ENCODE measurements at regions not wholly inside any gene's neighbourhood (a gene's known extent, or its start where the extent isn't known, plus 50 kb on each side); places are given as distances from the start of the nearest gene placed in this dataset.

DNA sequence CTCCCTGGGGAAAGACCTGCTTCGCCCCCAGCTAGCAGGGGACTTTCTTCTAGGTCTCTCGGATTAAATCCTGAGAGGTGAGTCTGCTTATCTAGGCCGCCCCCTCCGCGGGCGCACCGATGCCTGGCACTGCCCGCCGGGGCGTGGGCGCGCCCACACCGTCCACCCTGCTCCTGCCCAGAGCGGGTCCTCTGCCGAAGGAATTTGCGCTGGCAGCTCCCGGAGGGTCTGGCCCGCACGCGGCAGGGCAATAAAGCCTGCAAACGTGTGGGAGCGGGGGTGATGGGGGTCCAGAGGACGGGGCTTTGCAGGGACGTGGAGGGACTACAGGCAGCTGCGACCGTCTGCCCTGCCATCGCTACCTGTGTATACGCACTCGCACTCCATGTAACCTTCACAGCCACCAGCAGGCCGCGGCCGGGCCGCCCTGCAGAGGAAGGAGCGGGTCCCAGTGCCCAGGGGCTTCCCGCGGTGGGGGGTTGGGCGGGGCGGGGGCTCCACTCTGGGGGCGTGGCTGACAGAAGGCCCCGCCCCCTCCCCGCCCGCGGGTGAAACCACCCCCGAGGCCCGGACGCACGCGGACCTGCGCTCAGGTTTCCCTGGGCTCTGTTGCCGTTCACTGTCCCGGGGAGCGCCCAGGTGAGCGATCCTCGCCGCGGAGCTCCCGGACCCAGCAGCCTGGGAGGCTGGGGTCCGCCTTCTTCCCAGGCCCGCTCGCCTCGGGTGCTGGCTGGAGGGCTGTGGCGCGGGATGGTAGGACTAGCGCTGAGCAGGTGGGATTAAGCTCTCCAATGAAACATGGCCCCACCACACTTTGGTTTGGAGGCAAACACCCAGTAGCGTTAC is 174.5 kb upstream of the HS6ST1 start:
- intact Hi-C loops (cut with DNase I): no loop called here
- no peaks in the 10 kb centered on the region for H3K27me3 ChIP-seq

DNA sequence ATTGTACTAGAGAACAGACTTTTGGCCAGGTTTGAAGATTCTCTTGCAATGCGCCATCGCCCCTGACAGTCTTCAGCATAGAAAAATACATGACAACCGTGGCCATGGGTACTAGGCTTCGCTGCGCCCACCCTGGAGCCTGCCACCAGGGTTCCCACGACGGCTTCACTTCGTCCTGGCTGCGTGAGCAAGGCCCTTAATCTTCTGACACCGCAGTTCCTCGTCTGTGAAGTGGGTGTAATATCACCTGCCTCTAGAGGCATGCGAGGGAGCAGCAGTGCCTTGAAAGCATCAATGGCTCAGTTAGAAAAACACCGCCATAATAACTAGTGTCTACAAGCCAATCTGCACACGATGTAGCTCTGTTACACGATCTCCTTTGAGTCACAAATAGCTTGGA is 175.2 kb upstream of the HS6ST1 start:
- H3K36me3 ChIP-seq: no peaks in the 10 kb centered on the region
- no peak overlapping the region for H3K4me3 ChIP-seq (replicated peaks in 1 of 3)
- no peaks in the 10 kb centered on the region for H3K9me3 ChIP-seq
- no peaks in the 10 kb centered on the region for H3K27me3 ChIP-seq
- no peak for DNase-seq
- TF ChIP-seq CTCF (IDR thresholded peaks at IDR 0.05) (no peak), POLR2A (IDR thresholded peaks at IDR 0.05) (no peak)
- 68 to 75% methylated on average over 15 of the region's 15 CpGs for WGBS, 2 donors
- no peaks in the 10 kb centered on the region for H3K4me1 ChIP-seq
- intact Hi-C loops (cut with DNase I): no loop called here
- H3K27ac ChIP-seq: no peak overlapping the region

More for the DNA sequence above, 174.5 kb upstream of the HS6ST1 start:
- H3K4me1 ChIP-seq: no peaks in the 10 kb centered on the region
- no peak overlapping the region for H3K27ac ChIP-seq
- no peak for TF ChIP-seq POLR2A (IDR thresholded peaks at IDR 0.05)
- TF ChIP-seq CTCF (IDR thresholded peaks at IDR 0.05): no peak
- 73 to 75% methylated on average over 38 to 46 of the region's 65 CpGs for WGBS, 2 donors
- no peaks in the 10 kb centered on the region for H3K9me3 ChIP-seq
- no peak overlapping the region for H3K4me3 ChIP-seq (replicated peaks in 1 of 3)
- H3K36me3 ChIP-seq: no peaks in the 10 kb centered on the region
- DNase-seq: no peak

DNA sequence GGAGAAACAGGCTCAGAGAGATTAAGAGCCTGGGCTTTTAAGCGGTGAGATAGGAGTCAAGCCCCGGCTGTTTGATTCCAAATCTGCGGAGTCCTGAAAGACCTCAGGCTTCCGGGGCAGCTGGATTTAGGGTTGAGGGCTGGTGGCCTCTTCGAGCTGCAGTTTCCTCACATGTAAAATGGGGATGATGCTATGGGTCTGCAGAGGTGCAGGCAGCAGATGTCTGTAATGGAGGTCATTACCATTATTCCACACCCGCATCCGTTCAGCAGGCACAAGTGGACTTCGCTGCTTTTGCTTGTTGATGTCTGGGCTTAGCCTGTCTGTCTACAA is 175.6 kb upstream of the HS6ST1 start:
- intact Hi-C loops (cut with DNase I): no loop called here
- WGBS, 2 donors: 77 to 85% methylated on average over 8 of the region's 8 CpGs

GRCh38 chr2:128494640-128495321 is 176.1 kb upstream of the HS6ST1 start:
- Histone ChIP-seq H3K4me3 (replicated peaks in 1 of 3) (no peak overlapping the region), H3K4me1 (no peaks in the 10 kb centered on the region), H3K9me3 (no peaks in the 10 kb centered on the region), H3K27me3 (no peaks in the 10 kb centered on the region), H3K36me3 (no peaks in the 10 kb centered on the region), H3K27ac (no peak overlapping the region)
- WGBS, 2 donors: 71% methylated on average over 13 of the region's 13 CpGs
- intact Hi-C loops (cut with DNase I): no loop called here
- no peak for DNase-seq
- TF ChIP-seq CTCF (IDR thresholded peaks at IDR 0.05) (no peak), POLR2A (IDR thresholded peaks at IDR 0.05) (no peak)

More for the DNA sequence above, 175.6 kb upstream of the HS6ST1 start:
- Histone ChIP-seq H3K36me3 (no peaks in the 10 kb centered on the region), H3K4me3 (replicated peaks in 1 of 3) (no peak overlapping the region), H3K4me1 (no peaks in the 10 kb centered on the region), H3K9me3 (no peaks in the 10 kb centered on the region), H3K27ac (no peak overlapping the region), H3K27me3 (no peaks in the 10 kb centered on the region)
- TF ChIP-seq CTCF (IDR thresholded peaks at IDR 0.05) (no peak), POLR2A (IDR thresholded peaks at IDR 0.05) (no peak)
- no peak for DNase-seq

DNA sequence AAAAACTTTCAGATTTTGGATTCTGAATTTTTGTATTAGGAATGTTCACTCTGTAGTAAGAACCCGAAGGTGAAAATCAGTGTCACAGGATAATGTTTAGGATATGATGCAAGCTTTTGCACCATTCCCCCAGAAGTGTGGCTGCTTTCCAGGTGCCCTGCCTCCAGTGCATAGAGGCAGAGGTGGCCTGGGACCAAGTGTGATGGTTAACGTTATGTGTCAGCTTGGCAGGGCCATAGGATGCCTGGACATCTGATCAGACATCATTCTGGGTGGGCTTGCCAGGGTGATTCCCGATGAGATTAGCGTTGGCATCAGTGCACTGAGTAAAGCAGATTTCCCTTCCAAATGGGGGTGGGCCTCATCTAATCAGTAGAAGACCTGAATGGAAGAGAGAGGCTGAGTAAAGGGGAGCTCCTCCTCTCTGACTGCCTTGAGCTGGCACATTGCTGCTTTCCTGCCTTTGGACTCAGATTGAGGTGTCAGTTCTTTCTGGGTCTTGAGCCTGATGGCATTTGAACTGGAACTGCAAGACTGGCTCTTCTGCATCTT is 177.4 kb upstream of the HS6ST1 start:
- H3K4me3 ChIP-seq (replicated peaks in 1 of 3): no peak overlapping the region
- WGBS, 2 donors: 92% methylated on average over 4 of the region's 4 CpGs
- DNase-seq: no peak
- H3K27me3 ChIP-seq: no peaks in the 10 kb centered on the region
- H3K36me3 ChIP-seq: no peaks in the 10 kb centered on the region
- intact Hi-C loops (cut with DNase I): no loop called here
- TF ChIP-seq POLR2A (IDR thresholded peaks at IDR 0.05): no peak
- TF ChIP-seq CTCF (IDR thresholded peaks at IDR 0.05): no peak
- H3K4me1 ChIP-seq: no peaks in the 10 kb centered on the region
- H3K27ac ChIP-seq: no peak overlapping the region
- no peaks in the 10 kb centered on the region for H3K9me3 ChIP-seq

Measured in thyroid gland (tissue), 4 donors.